ENCODE measurements at regions not wholly inside any gene's neighbourhood (a gene's known extent, or its start where the extent isn't known, plus 50 kb on each side); places are given as distances from the start of the nearest gene placed in this dataset.

- WGBS (ENCODE audit: insufficient coverage, low coverage, missing lambda C conversion rate): 75% methylated on average over 3 of the region's 3 CpGs
- Histone ChIP-seq H3K4me3 (no peak overlapping the region), H3K4me2 (ENCODE audit: insufficient read depth, low read length) (no peak overlapping the region), H3K9ac (ENCODE audit: insufficient read depth in 1 of 2, low read depth in 2 of 2, low read length in 2 of 2) (no peak overlapping the region), H3K36me3 (ENCODE audit: control insufficient read depth, insufficient read depth, low read length) (no peaks in the 10 kb centered on the region), H3K27me3 (ENCODE audit: control insufficient read depth in 2 of 2, insufficient read depth in 2 of 2, low read length in 2 of 2) (no peaks in the 10 kb centered on the region; a peak in 1 of 5 replicates), H3K27ac (ENCODE audit: extremely low read depth, low read depth, low read length) (no peak overlapping the region), H3K9me3 (replicated peaks; ENCODE audit: control insufficient read depth, insufficient read depth, low read depth, low read length) (no peaks in the 10 kb centered on the region), H3K9me1 (ENCODE audit: control insufficient read depth, insufficient read depth, low read length) (no peaks in the 10 kb centered on the region), H4K20me1 (replicated peaks; ENCODE audit: control insufficient read depth, insufficient read depth, low read length) (no peaks in the 10 kb centered on the region), H2AFZ (ENCODE audit: low read depth, low read length) (no peak overlapping the region), H3K4me1 (replicated peaks in 1 of 2; ENCODE audit: control insufficient read depth in 2 of 2, insufficient read depth in 2 of 2, low read length in 2 of 2) (peaks cover 3 to 13% of the 10 kb centered on the region in 2 experiments; a peak in 4 of 5 replicates), H3K79me2 (ENCODE audit: control insufficient read depth, insufficient read depth, low read length) (no peaks in the 10 kb centered on the region)
- TF ChIP-seq NR2C1 (IDR thresholded peaks at IDR 0.05) (no peak), NR2C1 (tag; IDR thresholded peaks at IDR 0.05) (peak; percentile 33; the same call in 1 of the 2 replicates), DDX20 (tag; IDR thresholded peaks at IDR 0.05; ENCODE audit: low read depth) (0 out of 2 replicates have a peak, but pooled peaks have one; percentile 19), ZNF175 (CRISPR knock-in tag; IDR thresholded peaks at IDR 0.05; ENCODE audit: low read depth) (0 out of 2 replicates have a peak, but pooled peaks have one; percentile 29), PTRF (tag; IDR thresholded peaks at IDR 0.05) (peak; percentile 72), ZNF253 (CRISPR knock-in tag; conservative IDR thresholded peaks at IDR 0.05) (no peak), GATAD2B (IDR thresholded peaks at IDR 0.05; ENCODE audit: borderline replicate concordance) (no peak), KLF6 (CRISPR knock-in tag; IDR thresholded peaks at IDR 0.05; ENCODE audit: borderline replicate concordance) (peak; percentile 20; the same call in 1 of the 2 replicates), HINFP (tag; conservative IDR thresholded peaks at IDR 0.05; ENCODE audit: low read depth) (0 out of 2 replicates have a peak, but pooled peaks have one; percentile 24), HOXB6 (CRISPR knock-in tag; IDR thresholded peaks at IDR 0.05; ENCODE audit: borderline replicate concordance) (no peak), MECOM (CRISPR knock-in tag; IDR thresholded peaks at IDR 0.05) (0 out of 2 replicates have a peak, but pooled peaks have one; percentile 45), HLTF (IDR thresholded peaks at IDR 0.05) (no peak), ZNF75A (CRISPR knock-in tag; IDR thresholded peaks at IDR 0.05) (no peak)
- TF ChIP-seq, protein P1, sequence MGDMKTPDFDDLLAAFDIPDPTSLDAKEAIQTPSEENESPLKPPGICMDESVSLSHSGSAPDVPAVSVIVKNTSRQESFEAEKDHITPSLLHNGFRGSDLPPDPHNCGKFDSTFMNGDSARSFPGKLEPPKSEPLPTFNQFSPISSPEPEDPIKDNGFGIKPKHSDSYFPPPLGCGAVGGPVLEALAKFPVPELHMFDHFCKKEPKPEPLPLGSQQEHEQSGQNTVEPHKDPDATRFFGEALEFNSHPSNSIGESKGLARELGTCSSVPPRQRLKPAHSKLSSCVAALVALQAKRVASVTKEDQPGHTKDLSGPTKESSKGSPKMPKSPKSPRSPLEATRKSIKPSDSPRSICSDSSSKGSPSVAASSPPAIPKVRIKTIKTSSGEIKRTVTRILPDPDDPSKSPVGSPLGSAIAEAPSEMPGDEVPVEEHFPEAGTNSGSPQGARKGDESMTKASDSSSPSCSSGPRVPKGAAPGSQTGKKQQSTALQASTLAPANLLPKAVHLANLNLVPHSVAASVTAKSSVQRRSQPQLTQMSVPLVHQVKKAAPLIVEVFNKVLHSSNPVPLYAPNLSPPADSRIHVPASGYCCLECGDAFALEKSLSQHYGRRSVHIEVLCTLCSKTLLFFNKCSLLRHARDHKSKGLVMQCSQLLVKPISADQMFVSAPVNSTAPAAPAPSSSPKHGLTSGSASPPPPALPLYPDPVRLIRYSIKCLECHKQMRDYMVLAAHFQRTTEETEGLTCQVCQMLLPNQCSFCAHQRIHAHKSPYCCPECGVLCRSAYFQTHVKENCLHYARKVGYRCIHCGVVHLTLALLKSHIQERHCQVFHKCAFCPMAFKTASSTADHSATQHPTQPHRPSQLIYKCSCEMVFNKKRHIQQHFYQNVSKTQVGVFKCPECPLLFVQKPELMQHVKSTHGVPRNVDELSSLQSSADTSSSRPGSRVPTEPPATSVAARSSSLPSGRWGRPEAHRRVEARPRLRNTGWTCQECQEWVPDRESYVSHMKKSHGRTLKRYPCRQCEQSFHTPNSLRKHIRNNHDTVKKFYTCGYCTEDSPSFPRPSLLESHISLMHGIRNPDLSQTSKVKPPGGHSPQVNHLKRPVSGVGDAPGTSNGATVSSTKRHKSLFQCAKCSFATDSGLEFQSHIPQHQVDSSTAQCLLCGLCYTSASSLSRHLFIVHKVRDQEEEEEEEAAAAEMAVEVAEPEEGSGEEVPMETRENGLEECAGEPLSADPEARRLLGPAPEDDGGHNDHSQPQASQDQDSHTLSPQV (IDR thresholded peaks at IDR 0.05): peak; percentile 51; the same call in 1 of the 2 replicates
- ATAC-seq (no peak), FAIRE-seq (no peak), DNase-seq (ENCODE audit: extremely low read depth in 1 of 4, low spot score in 3 of 4) (no peak)
- in situ Hi-C loops (cut with MboI): no loop called here
- CTCF ChIA-PET (ENCODE audit: low intra/inter-chr PET ratio): no interaction called here
- no TSS peak for BruUV-seq (replicated peaks)
- intact Hi-C loops (cut with micrococcal nuclease): no loop called here
- POLR2A ChIA-PET: interaction anchor here (1.2 kb wide), 1 partner anchor 34 kb away, joined by 3 read pairs; no protein-coding TSS in a partner anchor
These were observed 93.6 kb downstream of the CD24 start for GRCh38 chr6:106880952-106881351.

Data from K562 (cell line).